ENCODE measurements at regions not wholly inside any gene's neighbourhood (a gene's known extent, or its start where the extent isn't known, plus 50 kb on each side); places are given as distances from the start of the nearest gene placed in this dataset.

DNA sequence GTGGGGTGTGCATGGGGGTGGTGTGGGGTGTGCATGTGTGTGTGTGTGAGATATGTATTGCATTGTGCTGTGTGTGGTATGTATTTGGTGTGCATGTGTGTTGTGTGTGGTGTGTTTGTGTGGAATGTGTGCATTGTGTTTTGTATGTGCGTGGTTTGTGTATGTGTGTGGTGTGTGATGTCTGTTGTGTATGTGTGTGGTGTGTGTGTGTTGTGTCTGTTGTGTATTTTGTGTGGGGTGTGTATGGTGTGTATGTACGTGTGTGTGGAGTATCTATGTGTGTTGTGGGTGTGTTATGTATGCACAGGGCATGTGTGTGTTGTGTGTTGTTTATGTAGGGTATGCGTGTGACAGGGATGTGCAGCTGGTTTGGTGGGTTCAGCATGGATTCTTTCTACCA lies 67.8 kb upstream of the COG2 start:
- no peak for TF ChIP-seq POLR2A (IDR thresholded peaks at IDR 0.05)
- TF ChIP-seq, protein P1, sequence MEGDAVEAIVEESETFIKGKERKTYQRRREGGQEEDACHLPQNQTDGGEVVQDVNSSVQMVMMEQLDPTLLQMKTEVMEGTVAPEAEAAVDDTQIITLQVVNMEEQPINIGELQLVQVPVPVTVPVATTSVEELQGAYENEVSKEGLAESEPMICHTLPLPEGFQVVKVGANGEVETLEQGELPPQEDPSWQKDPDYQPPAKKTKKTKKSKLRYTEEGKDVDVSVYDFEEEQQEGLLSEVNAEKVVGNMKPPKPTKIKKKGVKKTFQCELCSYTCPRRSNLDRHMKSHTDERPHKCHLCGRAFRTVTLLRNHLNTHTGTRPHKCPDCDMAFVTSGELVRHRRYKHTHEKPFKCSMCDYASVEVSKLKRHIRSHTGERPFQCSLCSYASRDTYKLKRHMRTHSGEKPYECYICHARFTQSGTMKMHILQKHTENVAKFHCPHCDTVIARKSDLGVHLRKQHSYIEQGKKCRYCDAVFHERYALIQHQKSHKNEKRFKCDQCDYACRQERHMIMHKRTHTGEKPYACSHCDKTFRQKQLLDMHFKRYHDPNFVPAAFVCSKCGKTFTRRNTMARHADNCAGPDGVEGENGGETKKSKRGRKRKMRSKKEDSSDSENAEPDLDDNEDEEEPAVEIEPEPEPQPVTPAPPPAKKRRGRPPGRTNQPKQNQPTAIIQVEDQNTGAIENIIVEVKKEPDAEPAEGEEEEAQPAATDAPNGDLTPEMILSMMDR (IDR thresholded peaks at IDR 0.05) = no peak
